ENCODE measurements at regions not wholly inside any gene's neighbourhood (a gene's known extent, or its start where the extent isn't known, plus 50 kb on each side); places are given as distances from the start of the nearest gene placed in this dataset.

GRCh38 chr3:80994085-80994665 lies 767.3 kb downstream of the GBE1 start:
- TF ChIP-seq CTCF (IDR thresholded peaks at IDR 0.05): no peak
- no peak for TF ChIP-seq POLR2A (IDR thresholded peaks at IDR 0.05)

Data from heart left ventricle (tissue), 13 donors.